ENCODE measurements at regions not wholly inside any gene's neighbourhood (a gene's known extent, or its start where the extent isn't known, plus 50 kb on each side); places are given as distances from the start of the nearest gene placed in this dataset.

- DNase-seq (ENCODE audit: extremely low spot score) = no peak
- Histone ChIP-seq H3K36me3 (no peaks in the 10 kb centered on the region), H3K27me3 (no peaks in the 10 kb centered on the region), H3K9me3 (no peaks in the 10 kb centered on the region), H3K27ac (replicated peaks in 1 of 4) (no peak overlapping the region), H3K4me3 (no peak overlapping the region), H3K4me1 (no peaks in the 10 kb centered on the region)
- intact Hi-C loops (cut with DNase I) = no loop called here
- TF ChIP-seq CTCF (IDR thresholded peaks at IDR 0.05) = no peak
- TF ChIP-seq EP300 (IDR thresholded peaks at IDR 0.05) = no peak
- WGBS = 85% methylated on average over 2 of the region's 2 CpGs
Observed at GRCh38 chr2:168403736-168404135, 52.3 kb upstream of the CERS6 start.

GRCh38 chr2:168404764-168405163, 51.3 kb upstream of the CERS6 start:
- 77% methylated on average over 2 of the region's 2 CpGs for WGBS
- no peaks in the 10 kb centered on the region for H3K9me3 ChIP-seq
- H3K27me3 ChIP-seq = no peaks in the 10 kb centered on the region
- no peaks in the 10 kb centered on the region for H3K36me3 ChIP-seq
- no peaks in the 10 kb centered on the region for H3K4me1 ChIP-seq
- intact Hi-C loops (cut with DNase I) = no loop called here
- no peak overlapping the region for H3K4me3 ChIP-seq
- TF ChIP-seq EP300 (IDR thresholded peaks at IDR 0.05) (no peak), POLR2A (IDR thresholded peaks at IDR 0.05; ENCODE audit: low read depth) (no peak)
- no peak overlapping the region for H3K27ac ChIP-seq (replicated peaks in 1 of 4)
- no peak for DNase-seq (ENCODE audit: extremely low spot score)
